ES-I3 (cell line): ENCODE measurements at regions not wholly inside any gene's neighbourhood (a gene's known extent, or its start where the extent isn't known, plus 50 kb on each side); places are given as distances from the start of the nearest gene placed in this dataset.

Experiments used
- H3K36me3 ChIP-seq: 2 replicates; pipeline ENCODE4 v1.6.1; 2013; ENCODE audit warnings: mild to moderate bottlenecking, low read length, control low read depth, moderate library complexity; ENCODE audit not compliant: insufficient read depth
- H3K4me1 ChIP-seq: 2 replicates; pipeline ENCODE4 v1.6.1; 2013; ENCODE audit warnings: mild to moderate bottlenecking, control low read depth, low read length; ENCODE audit not compliant: insufficient read depth
- H3K9ac ChIP-seq: 2 replicates; pipeline ENCODE4 v1.6.1; 2013; ENCODE audit warnings: low read depth, mild to moderate bottlenecking, low read length, moderate library complexity
- H3K9me3 ChIP-seq: 2 replicates; pipeline ENCODE4 v1.6.1; 2013; ENCODE audit warnings: mild to moderate bottlenecking, low read length, moderate library complexity; ENCODE audit not compliant: control insufficient read depth, insufficient read depth

DNA sequence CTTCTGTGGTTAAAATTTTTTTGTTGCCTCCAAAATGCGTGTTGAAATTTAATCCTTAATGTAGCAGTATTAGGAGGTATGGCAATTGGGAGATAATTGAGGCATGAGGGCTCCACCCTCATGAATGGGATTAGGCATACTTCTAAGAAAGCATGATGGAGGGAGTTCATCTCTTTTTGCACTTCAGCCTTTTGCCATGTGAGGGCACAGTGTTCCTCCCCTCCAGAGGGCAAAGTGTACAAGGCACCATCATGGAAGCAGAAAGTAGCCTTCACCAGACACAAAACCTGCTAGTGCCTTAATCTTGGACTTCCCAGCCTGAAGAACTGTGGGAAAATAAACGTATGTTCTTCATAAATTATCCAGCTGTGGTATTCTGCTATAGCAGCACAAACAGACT, 429.5 kb downstream of the ZIC1 start:
- Histone ChIP-seq H3K4me1 (no peaks in the 10 kb centered on the region), H3K9ac (no peak overlapping the region), H3K36me3 (no peaks in the 10 kb centered on the region), H3K9me3 (no peaks in the 10 kb centered on the region)

DNA sequence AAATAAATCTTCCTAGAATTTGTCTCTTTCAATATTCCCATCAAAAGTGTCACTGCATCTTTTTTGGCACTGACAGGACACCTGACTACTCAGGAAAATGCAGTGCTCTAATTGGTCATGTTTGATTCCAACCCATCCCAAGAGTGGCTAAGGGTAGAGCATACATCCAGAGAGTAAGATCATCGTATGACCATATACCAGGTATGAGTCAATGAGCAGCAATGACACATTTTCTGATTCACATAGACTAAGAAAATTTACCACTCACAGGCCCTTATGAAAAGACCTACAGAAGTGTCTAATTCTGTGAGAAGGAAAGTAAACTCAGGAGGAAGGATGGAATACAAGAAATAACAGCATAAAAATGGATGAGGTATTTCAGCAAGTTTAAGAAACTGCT, 434.2 kb downstream of the ZIC1 start:
- no peaks in the 10 kb centered on the region for H3K36me3 ChIP-seq
- no peaks in the 10 kb centered on the region for H3K4me1 ChIP-seq
- no peaks in the 10 kb centered on the region for H3K9me3 ChIP-seq
- no peak overlapping the region for H3K9ac ChIP-seq

DNA sequence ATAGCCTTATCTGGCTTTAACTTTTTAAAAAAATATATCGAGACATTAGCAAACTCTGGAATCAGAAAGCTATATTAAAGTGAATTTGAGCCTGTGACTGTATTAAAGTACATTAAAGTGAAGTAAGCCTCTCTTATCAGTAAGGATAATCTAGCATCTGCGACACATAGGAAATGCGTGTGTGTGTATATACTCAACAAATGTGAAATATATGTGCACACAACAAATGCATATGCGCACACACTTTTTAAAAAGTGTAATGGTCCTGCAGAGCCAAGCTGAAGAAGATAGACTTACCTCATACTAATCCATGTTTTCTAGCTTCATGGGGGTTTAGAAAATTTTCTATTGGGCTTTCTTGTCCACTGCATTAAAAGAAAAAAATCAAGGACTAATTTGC, 437.1 kb downstream of the ZIC1 start:
- Histone ChIP-seq H3K9ac (no peak overlapping the region), H3K36me3 (no peaks in the 10 kb centered on the region), H3K9me3 (no peaks in the 10 kb centered on the region), H3K4me1 (no peaks in the 10 kb centered on the region)

DNA sequence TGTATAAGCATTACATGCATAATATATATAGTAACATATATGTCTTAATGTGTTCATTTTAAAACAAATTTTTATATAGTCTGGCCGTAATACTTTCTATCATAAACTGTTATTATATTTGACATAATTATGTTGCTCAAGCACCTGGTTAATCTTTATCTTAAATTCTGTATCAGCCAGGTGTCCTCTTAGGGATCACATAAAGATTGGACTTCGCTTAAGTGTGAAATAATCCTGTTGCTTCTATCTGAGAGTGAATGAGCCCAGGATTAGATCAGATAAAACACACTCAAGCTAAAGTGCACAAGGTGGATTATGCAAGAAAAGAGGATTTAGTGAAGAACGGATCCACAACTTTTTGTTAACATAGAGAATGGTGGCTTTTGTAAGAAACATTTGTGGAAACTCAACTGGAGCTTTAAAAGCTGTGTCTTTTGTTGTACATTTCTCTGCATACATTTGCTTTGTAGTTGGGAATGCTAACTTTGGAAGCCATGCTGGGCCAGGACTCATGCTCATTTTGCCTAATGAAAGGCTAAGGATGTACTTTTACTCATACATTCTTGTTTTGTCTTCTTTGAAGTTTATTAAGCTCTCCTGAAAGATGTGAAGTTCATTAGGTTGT, 437.8 kb downstream of the ZIC1 start:
- no peaks in the 10 kb centered on the region for H3K9me3 ChIP-seq
- H3K4me1 ChIP-seq: no peaks in the 10 kb centered on the region
- no peak overlapping the region for H3K9ac ChIP-seq
- H3K36me3 ChIP-seq: no peaks in the 10 kb centered on the region

DNA sequence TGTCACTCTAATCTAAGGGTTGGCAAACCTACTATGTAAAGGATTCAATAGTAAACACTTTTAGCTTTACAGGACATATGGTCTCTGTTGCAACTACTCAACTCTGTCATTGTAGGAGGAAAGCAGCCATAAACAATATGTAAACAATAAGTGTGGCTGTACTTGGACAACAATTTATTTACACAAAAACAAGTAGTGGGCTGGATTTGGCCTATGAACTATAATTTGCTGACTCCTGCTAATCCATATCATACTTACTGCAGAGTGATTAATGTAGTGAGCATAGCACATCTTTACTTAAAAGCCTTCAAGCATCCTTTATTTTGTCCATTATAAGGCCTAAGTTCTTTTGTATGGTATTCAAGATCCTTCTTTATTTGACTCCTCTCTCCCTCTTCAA, 441.9 kb downstream of the ZIC1 start:
- H3K9me3 ChIP-seq: no peaks in the 10 kb centered on the region
- H3K4me1 ChIP-seq: no peaks in the 10 kb centered on the region

DNA sequence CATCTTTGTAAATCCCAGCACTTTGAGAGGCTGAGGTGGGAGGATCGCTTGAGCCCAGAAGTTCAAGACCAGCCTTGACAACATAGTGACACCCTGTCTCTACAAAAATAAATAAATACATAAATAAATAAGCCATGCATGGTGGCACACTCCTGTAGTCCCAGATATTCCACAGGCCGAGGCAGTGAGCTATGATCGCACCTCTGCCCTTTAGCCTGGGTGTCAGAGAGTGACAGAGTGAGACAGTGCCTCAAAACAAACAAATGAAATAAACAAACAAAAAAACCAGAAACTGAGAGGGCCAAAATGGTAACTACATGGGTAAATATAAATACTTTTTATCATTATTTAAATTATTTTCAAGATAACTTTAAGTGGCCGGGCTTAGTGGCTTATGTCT, 445.4 kb downstream of the ZIC1 start:
- Histone ChIP-seq H3K36me3 (no peaks in the 10 kb centered on the region), H3K9ac (no peak overlapping the region), H3K9me3 (no peaks in the 10 kb centered on the region), H3K4me1 (no peaks in the 10 kb centered on the region)

More for the DNA sequence above, 441.9 kb downstream of the ZIC1 start:
- Histone ChIP-seq H3K9ac (no peak overlapping the region), H3K36me3 (no peaks in the 10 kb centered on the region)

DNA sequence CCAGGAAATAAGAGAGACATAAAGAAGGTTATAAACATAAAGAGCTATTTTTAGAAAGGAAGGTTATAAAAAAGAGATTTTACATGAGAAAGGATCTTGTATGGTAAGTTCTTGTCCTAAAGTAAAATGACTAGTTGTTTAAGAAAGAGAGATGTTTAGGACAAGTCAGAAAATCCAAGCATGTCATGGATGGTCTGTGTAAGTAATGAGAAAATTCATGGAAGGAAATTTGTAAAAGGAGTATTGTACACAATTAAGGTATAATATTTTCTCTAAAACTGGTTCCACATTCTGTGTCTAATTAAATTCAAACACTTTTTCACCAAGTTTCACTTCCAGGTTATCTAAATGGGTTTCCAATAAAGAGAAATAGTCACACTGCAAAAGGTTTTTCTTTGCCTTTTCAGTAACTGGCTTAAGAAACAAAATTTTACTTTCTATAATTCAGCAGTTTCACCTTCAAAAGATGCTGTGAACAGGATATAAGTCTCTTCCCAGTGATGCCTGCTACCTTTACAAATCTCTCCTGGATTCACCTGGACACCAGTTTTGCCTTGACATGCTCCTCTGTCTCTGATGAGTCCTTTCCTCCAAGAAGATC, 455.7 kb downstream of the ZIC1 start:
- Histone ChIP-seq H3K36me3 (no peaks in the 10 kb centered on the region), H3K9me3 (peaks cover 15% of the 10 kb centered on the region), H3K9ac (no peak overlapping the region), H3K4me1 (no peaks in the 10 kb centered on the region)

DNA sequence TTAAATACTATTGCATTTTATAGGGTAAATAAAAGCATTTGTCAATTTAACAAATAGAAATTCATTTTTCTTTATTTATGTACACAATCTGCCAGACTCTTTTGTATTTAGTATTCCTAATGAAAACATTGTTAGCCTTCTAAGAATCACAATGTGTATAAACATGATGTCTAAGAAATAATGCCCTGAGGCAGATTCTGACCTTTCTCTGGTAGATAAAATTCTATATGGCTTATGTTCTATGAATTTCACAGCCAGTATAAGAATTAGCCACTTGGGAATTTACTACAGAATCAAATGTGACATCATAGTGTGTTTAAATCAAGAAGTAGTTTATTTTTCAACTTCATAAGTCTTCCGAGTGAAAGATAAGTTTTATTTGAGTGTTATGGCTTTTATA, 457.4 kb downstream of the ZIC1 start:
- H3K36me3 ChIP-seq: no peaks in the 10 kb centered on the region
- no peaks in the 10 kb centered on the region for H3K4me1 ChIP-seq
- peaks cover 15% of the 10 kb centered on the region for H3K9me3 ChIP-seq
- no peak overlapping the region for H3K9ac ChIP-seq

DNA sequence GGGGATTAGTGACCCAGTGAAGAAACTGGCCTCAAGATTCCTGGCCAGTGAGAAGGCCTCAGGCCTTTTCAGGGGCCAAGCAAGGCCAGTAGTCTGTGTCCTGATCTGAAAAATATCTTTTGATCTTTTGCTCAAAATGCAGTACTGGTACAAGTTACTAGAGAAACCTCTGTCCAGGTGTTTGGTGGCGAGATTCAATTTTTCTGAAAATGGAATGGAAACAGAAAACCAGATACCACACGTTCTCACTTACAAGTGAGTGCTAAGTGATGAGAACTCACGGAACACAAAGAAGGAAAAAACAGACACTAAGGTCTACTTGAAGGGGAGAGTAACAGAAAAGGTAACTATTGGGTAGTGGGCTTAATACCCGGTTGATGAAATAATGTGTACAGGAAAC, 463.4 kb downstream of the ZIC1 start:
- Histone ChIP-seq H3K9me3 (peaks cover 4% of the 10 kb centered on the region; the same call in 1 of the 2 replicates), H3K9ac (no peak overlapping the region), H3K36me3 (no peaks in the 10 kb centered on the region), H3K4me1 (no peaks in the 10 kb centered on the region)

DNA sequence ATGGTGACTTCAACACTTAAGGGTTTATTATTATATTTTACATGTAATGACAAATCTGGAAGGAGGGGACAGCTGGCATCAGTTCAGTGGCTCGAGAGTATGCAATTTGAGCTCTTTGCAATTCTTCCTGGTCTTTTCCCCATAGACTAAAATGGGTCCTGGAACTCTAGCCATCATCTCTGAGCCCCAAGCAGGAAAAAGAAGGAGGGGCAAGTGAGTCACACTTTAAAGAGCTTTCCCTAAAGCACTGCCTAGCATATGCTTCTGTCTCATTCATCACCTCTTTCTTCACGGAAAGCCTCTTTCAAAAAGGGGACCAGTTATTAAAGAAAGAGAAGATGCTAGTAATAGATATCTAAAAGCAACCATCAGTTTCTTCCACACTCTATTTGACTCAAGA, 466.3 kb downstream of the ZIC1 start:
- Histone ChIP-seq H3K4me1 (no peaks in the 10 kb centered on the region), H3K9ac (no peak overlapping the region), H3K9me3 (peaks cover 7% of the 10 kb centered on the region; the same call in 1 of the 2 replicates), H3K36me3 (no peaks in the 10 kb centered on the region)

DNA sequence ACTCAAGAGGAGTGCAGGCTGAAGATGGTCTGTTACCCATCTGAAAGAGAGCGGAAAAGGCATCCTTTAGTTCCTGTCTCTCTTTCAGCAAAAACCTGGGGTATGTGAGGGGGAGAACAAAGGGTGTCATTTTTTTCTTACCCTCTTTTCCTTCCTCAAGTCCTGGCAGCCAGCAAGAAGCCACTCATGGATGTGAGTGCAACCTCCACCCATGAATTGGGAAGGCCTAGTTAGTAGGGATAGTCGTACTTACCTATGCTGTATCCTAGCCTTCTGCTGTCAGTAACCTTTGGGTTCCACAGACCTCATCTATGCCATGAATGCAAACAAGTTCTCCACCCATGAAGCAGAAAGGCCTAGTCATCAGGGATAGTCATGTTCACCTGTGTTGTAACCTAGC, 472.8 kb downstream of the ZIC1 start:
- no peaks in the 10 kb centered on the region for H3K4me1 ChIP-seq
- no peaks in the 10 kb centered on the region for H3K36me3 ChIP-seq
- peaks cover 16% of the 10 kb centered on the region; the same call in 1 of the 2 replicates for H3K9me3 ChIP-seq
- H3K9ac ChIP-seq: no peak overlapping the region

DNA sequence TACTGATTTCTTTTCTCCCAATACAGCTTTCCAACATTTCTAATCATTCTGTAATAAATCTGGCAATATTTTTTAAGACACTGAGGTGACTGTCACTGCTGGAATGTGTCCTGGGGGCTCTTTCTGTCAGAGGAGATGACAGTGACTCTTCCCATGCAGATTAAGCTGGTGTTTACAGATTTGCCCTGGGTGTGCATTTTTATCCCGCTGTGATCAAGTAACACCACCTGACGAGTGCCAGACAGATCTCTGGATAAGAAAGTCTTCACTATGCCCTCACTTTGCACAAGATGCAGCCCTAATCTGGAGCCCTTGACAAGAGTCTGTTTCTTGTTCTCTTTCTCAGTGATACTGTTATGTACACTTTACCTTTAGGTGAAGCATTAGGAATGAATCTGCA, 477.7 kb downstream of the ZIC1 start:
- H3K9ac ChIP-seq: no peak overlapping the region
- H3K4me1 ChIP-seq: no peaks in the 10 kb centered on the region
- peaks cover under 1% of the 10 kb centered on the region; the same call in 1 of the 2 replicates for H3K9me3 ChIP-seq
- H3K36me3 ChIP-seq: no peaks in the 10 kb centered on the region

DNA sequence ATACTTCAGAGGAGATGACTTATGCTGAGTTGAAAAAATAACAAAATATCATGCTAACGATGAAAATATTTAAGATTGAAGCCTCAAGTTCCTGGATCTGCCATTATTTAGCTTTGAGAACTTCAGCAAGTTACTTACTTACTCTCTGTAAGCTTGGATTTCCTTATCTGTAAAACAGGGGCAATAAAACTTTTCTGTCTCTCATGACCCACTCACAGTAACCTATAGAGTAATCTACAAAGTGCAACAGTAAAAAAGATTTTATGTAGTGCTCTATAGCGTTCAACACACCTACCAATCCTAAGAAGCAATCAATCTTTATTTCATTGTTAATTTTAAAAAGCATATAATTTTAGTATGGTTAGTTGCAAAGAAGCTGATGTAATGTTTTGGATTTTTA, 478.6 kb downstream of the ZIC1 start:
- Histone ChIP-seq H3K9ac (no peak overlapping the region), H3K9me3 (no peaks in the 10 kb centered on the region; the same call in 1 of the 2 replicates), H3K36me3 (no peaks in the 10 kb centered on the region), H3K4me1 (no peaks in the 10 kb centered on the region)

DNA sequence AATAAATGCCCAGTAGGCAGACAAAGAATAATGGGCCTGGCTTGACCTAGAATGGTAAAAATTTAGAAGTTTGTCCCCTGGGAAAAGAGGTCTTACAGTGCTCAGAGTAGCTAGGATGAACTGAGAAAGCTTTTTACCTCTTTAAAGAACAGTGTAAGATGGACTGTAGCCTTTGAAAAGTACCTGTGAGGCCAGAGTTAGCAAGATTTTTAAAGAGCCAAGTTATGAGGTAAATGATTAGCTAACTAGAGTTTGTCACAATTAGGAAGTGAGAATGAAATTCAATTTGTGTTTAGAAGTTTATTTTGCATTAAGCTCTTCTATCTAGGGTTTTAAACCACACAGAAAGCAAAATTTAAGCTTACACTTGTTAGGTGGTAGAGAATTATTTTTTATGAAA, 480.9 kb downstream of the ZIC1 start:
- no peak overlapping the region for H3K9ac ChIP-seq
- H3K9me3 ChIP-seq: no peaks in the 10 kb centered on the region; the same call in 1 of the 2 replicates
- H3K36me3 ChIP-seq: no peaks in the 10 kb centered on the region
- H3K4me1 ChIP-seq: no peaks in the 10 kb centered on the region

DNA sequence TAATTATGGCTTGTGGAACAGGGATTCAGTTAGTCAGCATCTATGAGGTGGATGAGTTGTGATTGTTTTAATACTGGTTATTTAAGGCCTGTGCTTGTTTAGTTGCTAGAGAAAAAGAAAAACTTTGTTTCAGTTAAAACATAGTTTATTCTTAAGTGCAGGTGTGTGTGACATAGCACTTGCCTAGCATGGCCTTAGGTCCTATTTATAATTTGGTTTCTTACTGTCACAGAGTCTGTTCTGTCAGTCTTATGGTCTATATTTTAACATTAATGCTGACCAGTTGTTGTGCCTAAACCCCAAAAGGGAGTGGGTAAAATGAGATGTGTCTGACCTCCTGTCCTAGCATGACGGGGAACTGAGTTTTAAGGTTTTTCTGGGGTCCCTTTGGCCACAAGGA, 486.3 kb downstream of the ZIC1 start:
- no peaks in the 10 kb centered on the region for H3K9me3 ChIP-seq
- H3K4me1 ChIP-seq: no peaks in the 10 kb centered on the region
- no peak overlapping the region for H3K9ac ChIP-seq
- H3K36me3 ChIP-seq: no peaks in the 10 kb centered on the region
